Ishikawa (cell line): ENCODE measurements at regions not wholly inside any gene's neighbourhood (a gene's known extent, or its start where the extent isn't known, plus 50 kb on each side); places are given as distances from the start of the nearest gene placed in this dataset.

ENCODE experiments used
- CEBPB ChIP-seq: IDR thresholded peaks from 2 replicates; pipeline ENCODE4 v1.6.1; 2012
- CREB1 ChIP-seq: IDR thresholded peaks from 2 replicates; pipeline ENCODE4 v1.6.1; 2012; ENCODE audit warnings: low read depth
- EP300 ChIP-seq: IDR thresholded peaks from 2 replicates; pipeline ENCODE4 v1.6.1; 2012; ENCODE audit warnings: borderline replicate concordance
- NFIC ChIP-seq: IDR thresholded peaks from 2 replicates; pipeline ENCODE4 v1.6.1; 2012
- RAD21 ChIP-seq: IDR thresholded peaks from 2 replicates; pipeline ENCODE4 v1.6.1; 2012; ENCODE audit warnings: low read depth
- TAF1 ChIP-seq: IDR thresholded peaks from 2 replicates; pipeline ENCODE4 v1.6.1; 2012; ENCODE audit warnings: low read depth, mild to moderate bottlenecking
- TEAD4 ChIP-seq: IDR thresholded peaks from 2 replicates; pipeline ENCODE4 v1.6.1; 2012
- YY1 ChIP-seq: IDR thresholded peaks from 2 replicates; pipeline ENCODE4 v1.6.1; 2012; ENCODE audit warnings: low read depth
- ZBTB7A ChIP-seq: IDR thresholded peaks from 2 replicates; pipeline ENCODE4 v1.6.1; 2012; ENCODE audit warnings: low read depth
- TF ChIP-seq, protein P1 (sequence below): IDR thresholded peaks from 2 replicates; pipeline ENCODE4 v1.6.1; 2012

DNA sequence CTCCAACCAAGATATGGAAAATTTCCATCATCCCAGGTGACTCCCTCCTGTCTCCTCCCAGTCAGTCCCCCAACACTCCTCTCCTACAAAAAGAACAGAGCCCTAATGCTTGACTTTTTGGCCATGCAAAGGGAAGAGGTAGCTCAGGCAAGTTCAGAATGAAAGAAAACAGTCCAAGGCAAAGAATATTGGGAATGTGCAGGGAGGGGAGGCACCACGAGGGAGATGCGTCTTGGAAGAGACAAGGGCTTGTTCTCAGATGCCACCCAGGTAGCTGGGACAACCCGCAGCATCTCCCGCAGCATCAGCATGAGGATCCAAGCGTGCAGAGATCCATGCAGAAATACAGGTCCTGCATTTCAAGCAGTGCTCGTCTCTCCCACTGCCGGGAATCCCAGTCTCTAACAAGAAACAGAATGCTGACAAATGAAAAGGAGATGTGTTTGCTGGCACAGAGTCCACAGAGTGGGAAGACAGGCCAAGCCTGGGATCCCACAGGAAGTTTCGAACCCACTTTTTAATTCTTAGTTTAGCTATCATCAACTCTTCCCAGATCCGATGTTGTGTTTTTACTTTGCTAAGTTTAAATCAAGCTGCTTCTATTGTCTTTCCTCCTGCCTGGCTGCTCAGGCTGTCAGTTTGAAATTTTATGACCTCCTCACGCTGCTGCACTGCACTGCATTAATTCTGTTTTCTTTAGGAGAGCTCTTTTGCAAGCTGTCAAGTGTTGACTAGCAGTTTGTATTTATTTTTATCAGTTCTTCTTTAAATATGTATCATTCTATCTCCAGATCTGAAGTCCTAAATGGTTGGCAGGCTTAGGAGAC is 86.8 kb upstream of the OSMR start:
- TF ChIP-seq CEBPB (no peak), NFIC (no peak), ZBTB7A (no peak), RAD21 (no peak), TAF1 (no peak), YY1 (no peak), EP300 (no peak), CREB1 (no peak), TEAD4 (no peak)
- TF ChIP-seq, protein P1, sequence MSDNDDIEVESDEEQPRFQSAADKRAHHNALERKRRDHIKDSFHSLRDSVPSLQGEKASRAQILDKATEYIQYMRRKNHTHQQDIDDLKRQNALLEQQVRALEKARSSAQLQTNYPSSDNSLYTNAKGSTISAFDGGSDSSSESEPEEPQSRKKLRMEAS, result no peak
